ENCODE measurements at regions not wholly inside any gene's neighbourhood (a gene's known extent, or its start where the extent isn't known, plus 50 kb on each side); places are given as distances from the start of the nearest gene placed in this dataset.

GRCh38 chr3:153502682-153503081, 340.7 kb downstream of the RAP2B start:
- ChIA-PET POLR2A (no interaction called here), RAD21 (ENCODE audit: low non-redundant PET in 1 of 2, low total read pairs in 2 of 2, uncharacterized antibody in 2 of 2, unreplicated experiment in 2 of 2) (no interaction called here), CTCF (no interaction called here)
- Histone ChIP-seq H3K9me2 (ENCODE audit: insufficient read depth) (peaks cover 2% of the 10 kb centered on the region; the same call in 1 of the 2 replicates), H3K27ac (ENCODE audit: low read depth, low read length) (no peak overlapping the region), H3K9me3 (ENCODE audit: control insufficient read depth in 1 of 2, insufficient read depth in 1 of 2, low read depth in 1 of 2, low read length in 2 of 2) (no peaks in the 10 kb centered on the region), H3K4me2 (ENCODE audit: low read length) (no peak overlapping the region), H3K27me3 (ENCODE audit: insufficient read depth, low read length) (no peaks in the 10 kb centered on the region), H4K20me1 (ENCODE audit: insufficient read depth) (no peaks in the 10 kb centered on the region), H2AFZ (ENCODE audit: low read depth, low read length, poor library complexity, severe bottlenecking) (no peak overlapping the region), H3K79me2 (ENCODE audit: insufficient read depth, low read length) (no peaks in the 10 kb centered on the region), H3K4me1 (ENCODE audit: control insufficient read depth in 1 of 2, insufficient read depth in 2 of 2, low read length in 2 of 2) (no peaks in the 10 kb centered on the region), H3K4me3 (replicated peaks in 1 of 2; ENCODE audit: low read depth in 1 of 2, low read length in 2 of 2) (no peak overlapping the region), H3K9ac (ENCODE audit: low read length) (no peak overlapping the region), H3K36me3 (ENCODE audit: control insufficient read depth in 1 of 2, insufficient read depth in 2 of 2, low read length in 2 of 2) (no peaks in the 10 kb centered on the region)
- no TSS peak for BruUV-seq (replicated peaks)
- intact Hi-C loops (cut with micrococcal nuclease): no loop called here
- ATAC-seq (no peak), DNase-seq (ENCODE audit: low read depth, low spot score) (no peak)
- no peak for TF ChIP-seq EZH2 (IDR thresholded peaks at IDR 0.05)
- no peak for TF ChIP-seq EGR1 (IDR thresholded peaks at IDR 0.05; ENCODE audit: low read depth)
- no peak for TF ChIP-seq POLR2A (IDR thresholded peaks at IDR 0.05; ENCODE audit: borderline replicate concordance, extremely low read depth, insufficient read depth, insufficient read length)
- TF ChIP-seq JUND (IDR thresholded peaks at IDR 0.05): no peak
- TF ChIP-seq, protein P1, sequence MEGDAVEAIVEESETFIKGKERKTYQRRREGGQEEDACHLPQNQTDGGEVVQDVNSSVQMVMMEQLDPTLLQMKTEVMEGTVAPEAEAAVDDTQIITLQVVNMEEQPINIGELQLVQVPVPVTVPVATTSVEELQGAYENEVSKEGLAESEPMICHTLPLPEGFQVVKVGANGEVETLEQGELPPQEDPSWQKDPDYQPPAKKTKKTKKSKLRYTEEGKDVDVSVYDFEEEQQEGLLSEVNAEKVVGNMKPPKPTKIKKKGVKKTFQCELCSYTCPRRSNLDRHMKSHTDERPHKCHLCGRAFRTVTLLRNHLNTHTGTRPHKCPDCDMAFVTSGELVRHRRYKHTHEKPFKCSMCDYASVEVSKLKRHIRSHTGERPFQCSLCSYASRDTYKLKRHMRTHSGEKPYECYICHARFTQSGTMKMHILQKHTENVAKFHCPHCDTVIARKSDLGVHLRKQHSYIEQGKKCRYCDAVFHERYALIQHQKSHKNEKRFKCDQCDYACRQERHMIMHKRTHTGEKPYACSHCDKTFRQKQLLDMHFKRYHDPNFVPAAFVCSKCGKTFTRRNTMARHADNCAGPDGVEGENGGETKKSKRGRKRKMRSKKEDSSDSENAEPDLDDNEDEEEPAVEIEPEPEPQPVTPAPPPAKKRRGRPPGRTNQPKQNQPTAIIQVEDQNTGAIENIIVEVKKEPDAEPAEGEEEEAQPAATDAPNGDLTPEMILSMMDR (IDR thresholded peaks at IDR 0.05 in 2 of 3, conservative IDR thresholded peaks at IDR 0.05 in 1 of 3; ENCODE audit: borderline replicate concordance in 1 of 3, insufficient read depth in 1 of 3, low read depth in 2 of 3, low read length in 2 of 3): no peak
- TF ChIP-seq TCF7L2 (IDR thresholded peaks at IDR 0.05; ENCODE audit: borderline replicate concordance, extremely low read depth, insufficient read depth, insufficient read length): no peak
- TF ChIP-seq ELF1 (IDR thresholded peaks at IDR 0.05; ENCODE audit: borderline replicate concordance, low read depth): no peak
- no peak for TF ChIP-seq FOSL1 (IDR thresholded peaks at IDR 0.05; ENCODE audit: low read depth)
- TF ChIP-seq ZFX (IDR thresholded peaks at IDR 0.05): no peak
- no peak for TF ChIP-seq EZH2phosphoT487 (IDR thresholded peaks at IDR 0.05; ENCODE audit: borderline replicate concordance)
- no peak for TF ChIP-seq YY1 (IDR thresholded peaks at IDR 0.05; ENCODE audit: extremely low read depth, insufficient replicate concordance, low read depth, low read length)
- TF ChIP-seq ZNF274 (IDR thresholded peaks at IDR 0.05; ENCODE audit: low read depth, low read length): no peak
- no peak for TF ChIP-seq SP1 (IDR thresholded peaks at IDR 0.05; ENCODE audit: low read depth)
- no peak for TF ChIP-seq RAD21 (IDR thresholded peaks at IDR 0.05; ENCODE audit: low read depth)
- no peak for TF ChIP-seq CEBPB (IDR thresholded peaks at IDR 0.05; ENCODE audit: low read depth)
- TF ChIP-seq, protein P2, sequence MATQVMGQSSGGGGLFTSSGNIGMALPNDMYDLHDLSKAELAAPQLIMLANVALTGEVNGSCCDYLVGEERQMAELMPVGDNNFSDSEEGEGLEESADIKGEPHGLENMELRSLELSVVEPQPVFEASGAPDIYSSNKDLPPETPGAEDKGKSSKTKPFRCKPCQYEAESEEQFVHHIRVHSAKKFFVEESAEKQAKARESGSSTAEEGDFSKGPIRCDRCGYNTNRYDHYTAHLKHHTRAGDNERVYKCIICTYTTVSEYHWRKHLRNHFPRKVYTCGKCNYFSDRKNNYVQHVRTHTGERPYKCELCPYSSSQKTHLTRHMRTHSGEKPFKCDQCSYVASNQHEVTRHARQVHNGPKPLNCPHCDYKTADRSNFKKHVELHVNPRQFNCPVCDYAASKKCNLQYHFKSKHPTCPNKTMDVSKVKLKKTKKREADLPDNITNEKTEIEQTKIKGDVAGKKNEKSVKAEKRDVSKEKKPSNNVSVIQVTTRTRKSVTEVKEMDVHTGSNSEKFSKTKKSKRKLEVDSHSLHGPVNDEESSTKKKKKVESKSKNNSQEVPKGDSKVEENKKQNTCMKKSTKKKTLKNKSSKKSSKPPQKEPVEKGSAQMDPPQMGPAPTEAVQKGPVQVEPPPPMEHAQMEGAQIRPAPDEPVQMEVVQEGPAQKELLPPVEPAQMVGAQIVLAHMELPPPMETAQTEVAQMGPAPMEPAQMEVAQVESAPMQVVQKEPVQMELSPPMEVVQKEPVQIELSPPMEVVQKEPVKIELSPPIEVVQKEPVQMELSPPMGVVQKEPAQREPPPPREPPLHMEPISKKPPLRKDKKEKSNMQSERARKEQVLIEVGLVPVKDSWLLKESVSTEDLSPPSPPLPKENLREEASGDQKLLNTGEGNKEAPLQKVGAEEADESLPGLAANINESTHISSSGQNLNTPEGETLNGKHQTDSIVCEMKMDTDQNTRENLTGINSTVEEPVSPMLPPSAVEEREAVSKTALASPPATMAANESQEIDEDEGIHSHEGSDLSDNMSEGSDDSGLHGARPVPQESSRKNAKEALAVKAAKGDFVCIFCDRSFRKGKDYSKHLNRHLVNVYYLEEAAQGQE (IDR thresholded peaks at IDR 0.05; ENCODE audit: low read depth): no peak
- TF ChIP-seq, protein P3, sequence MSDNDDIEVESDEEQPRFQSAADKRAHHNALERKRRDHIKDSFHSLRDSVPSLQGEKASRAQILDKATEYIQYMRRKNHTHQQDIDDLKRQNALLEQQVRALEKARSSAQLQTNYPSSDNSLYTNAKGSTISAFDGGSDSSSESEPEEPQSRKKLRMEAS (IDR thresholded peaks at IDR 0.05): no peak

Data from HCT116 (cell line).